Body of pancreas (tissue), 4 donors: ENCODE measurements at regions not wholly inside any gene's neighbourhood (a gene's known extent, or its start where the extent isn't known, plus 50 kb on each side); places are given as distances from the start of the nearest gene placed in this dataset.

Experiments
- ATAC-seq: fragments of 150-250 bp; one replicate; pipeline ENCODE4 v1.9.1; 2016
- DNase-seq, 4 donors: peaks; one replicate each; pipeline ENCODE4 v3.0.0-alpha.2; 2019
- H3K27ac ChIP-seq, 4 donors: fragments of 200-600 bp; sonication (generic); 1 replicate in 3 of 4; 2 replicates in 1 of 4; pipeline versions ENCODE4 v1.5.1 to v1.6.1; 2016 to 2019; ENCODE audit warnings: mild to moderate bottlenecking in 1 of 4, mixed read lengths in 1 of 4, moderate library complexity in 1 of 4
- H3K27me3 ChIP-seq, 2 donors: fragments of 200-600 bp; sonication (generic); one replicate each; pipeline ENCODE4 v1.6.0; 2016; ENCODE audit warnings: mild to moderate bottlenecking in 1 of 2
- H3K36me3 ChIP-seq, 2 donors: fragments of 200-600 bp; sonication (generic); replicated peaks in 1 of 2; 2 replicates each; pipeline ENCODE4 v1.5.1; 2016; ENCODE audit warnings: low read depth in 2 of 2; ENCODE audit not compliant: insufficient read depth in 1 of 2
- H3K4me1 ChIP-seq: fragments of 200-600 bp; sonication (generic); one replicate; pipeline ENCODE4 v1.6.0; 2016
- H3K4me3 ChIP-seq, 2 donors: fragments of 200-600 bp; sonication (generic); 1 replicate in 1 of 2; 2 replicates in 1 of 2; pipeline ENCODE4 v1.5.1; 2016 to 2019
- H3K9me3 ChIP-seq, 3 donors: fragments of 200-600 bp; sonication (generic); 1 replicate in 2 of 3; 2 replicates in 1 of 3; pipeline ENCODE4 v1.5.1; 2016
- CTCF ChIP-seq, 7 experiments: fragments of 450-650 bp in 4 of 7; fragments of 200-600 bp in 3 of 7; sonication (generic) in 3 of 7; IDR thresholded peaks; one replicate each; pipeline ENCODE4 v1.5.1; 2016 to 2019; ENCODE audit warnings: antibody characterized with exemption in 7 of 7
- POLR2A ChIP-seq, 3 donors: fragments of 450-650 bp; IDR thresholded peaks; one replicate each; pipeline ENCODE4 v1.6.1; 2016; ENCODE audit warnings: antibody characterized with exemption in 3 of 3, mild to moderate bottlenecking in 2 of 3
- WGBS, 2 donors: methylation state at CpG; one replicate each; pipeline ENCODE4 v1.1.5; 2017; 5-methylcytosine and 5-hydroxymethylcytosine counted together
- intact Hi-C: fragments of 100-400 bp; cut with DNase I; formaldehyde crosslinking; loops from one replicate; pipeline ENCODE4 v1.15.1; 2023

GRCh38 chr7:87007038-87007437 is 52.4 kb downstream of the ELAPOR2 start:
- TF ChIP-seq POLR2A (IDR thresholded peaks at IDR 0.05), result no peak
- no peak for TF ChIP-seq CTCF (IDR thresholded peaks at IDR 0.05)
- intact Hi-C loops, result no loop called here

GRCh38 chr7:87004956-87005355 is 54.5 kb downstream of the ELAPOR2 start:
- no peaks in the 10 kb centered on the region for H3K9me3 ChIP-seq
- WGBS, 2 donors, result 89 to 96% methylated on average over 1 of the region's 1 CpG
- H3K4me1 ChIP-seq, result peaks cover 8% of the 10 kb centered on the region
- no peak for TF ChIP-seq POLR2A (IDR thresholded peaks at IDR 0.05)
- TF ChIP-seq CTCF (IDR thresholded peaks at IDR 0.05), result no peak
- no peak for DNase-seq
- ATAC-seq, result no peak
- H3K27ac ChIP-seq, result no peak overlapping the region
- no peaks in the 10 kb centered on the region for H3K36me3 ChIP-seq
- H3K27me3 ChIP-seq, result no peaks in the 10 kb centered on the region
- intact Hi-C loops, result no loop called here
- no peak overlapping the region for H3K4me3 ChIP-seq

More at GRCh38 chr7:87007038-87007437, 52.4 kb downstream of the ELAPOR2 start:
- Histone ChIP-seq H3K4me3 (no peak overlapping the region), H3K36me3 (no peaks in the 10 kb centered on the region), H3K4me1 (peaks cover 8% of the 10 kb centered on the region), H3K27ac (no peak overlapping the region), H3K9me3 (no peaks in the 10 kb centered on the region), H3K27me3 (no peaks in the 10 kb centered on the region)
- DNase-seq (no peak), ATAC-seq (no peak)

GRCh38 chr7:87003872-87004798 is 55.3 kb downstream of the ELAPOR2 start:
- WGBS, 2 donors, result 44 to 46% methylated on average over 9 of the region's 9 CpGs
- no peaks in the 10 kb centered on the region for H3K9me3 ChIP-seq
- TF ChIP-seq CTCF (IDR thresholded peaks at IDR 0.05) (no peak), POLR2A (IDR thresholded peaks at IDR 0.05) (no peak)
- intact Hi-C loops, result no loop called here
- peaks cover 8% of the 10 kb centered on the region for H3K4me1 ChIP-seq
- no peaks in the 10 kb centered on the region for H3K27me3 ChIP-seq
- no peaks in the 10 kb centered on the region for H3K36me3 ChIP-seq
- DNase-seq (no peak), ATAC-seq (peak; percentile 56)
- H3K27ac ChIP-seq, result peak overlapping the region in 2 of 4 donors; percentile 5 to 40
- no peak overlapping the region for H3K4me3 ChIP-seq

GRCh38 chr7:87001214-87001613 is 58.2 kb downstream of the ELAPOR2 start:
- DNase-seq (no peak), ATAC-seq (no peak)
- 71 to 76% methylated on average over 2 of the region's 2 CpGs for WGBS, 2 donors
- Histone ChIP-seq H3K4me3 (no peak overlapping the region), H3K36me3 (no peaks in the 10 kb centered on the region), H3K9me3 (no peaks in the 10 kb centered on the region), H3K27ac (no peak overlapping the region), H3K4me1 (peaks cover 8% of the 10 kb centered on the region), H3K27me3 (no peaks in the 10 kb centered on the region)
- TF ChIP-seq CTCF (IDR thresholded peaks at IDR 0.05) (no peak), POLR2A (IDR thresholded peaks at IDR 0.05) (no peak)
- intact Hi-C loops, result no loop called here

GRCh38 chr7:87000344-87000743 is 59.1 kb downstream of the ELAPOR2 start:
- TF ChIP-seq CTCF (IDR thresholded peaks at IDR 0.05), result no peak
- TF ChIP-seq POLR2A (IDR thresholded peaks at IDR 0.05), result no peak
- ATAC-seq, result no peak
- DNase-seq, result no peak
- Histone ChIP-seq H3K27ac (no peak overlapping the region), H3K4me3 (no peak overlapping the region), H3K9me3 (no peaks in the 10 kb centered on the region), H3K36me3 (no peaks in the 10 kb centered on the region), H3K4me1 (peaks cover 8% of the 10 kb centered on the region), H3K27me3 (no peaks in the 10 kb centered on the region)
- intact Hi-C loops, result no loop called here
- whole genome bisulfite sequencing, 2 donors, result 40 to 50% methylated on average over 1 of the region's 1 CpG
